Myocyte (in vitro differentiated cells): ENCODE measurements at regions not wholly inside any gene's neighbourhood (a gene's known extent, or its start where the extent isn't known, plus 50 kb on each side); places are given as distances from the start of the nearest gene placed in this dataset.

Experiments used
- DNase-seq: peaks from one replicate; pipeline ENCODE4 v3.0.0-alpha.2; 2012; ENCODE audit warnings: low read depth

GRCh38 chr6:4563156-4563555 lies 213.0 kb upstream of the CDYL start:
- no peak for DNase-seq

GRCh38 chr6:4561773-4562400 lies 214.3 kb upstream of the CDYL start:
- DNase-seq, result no peak

- no peak for DNase-seq
These were observed 215.1 kb upstream of the CDYL start for GRCh38 chr6:4561078-4561435.

- no peak for DNase-seq
These were observed 215.8 kb upstream of the CDYL start for GRCh38 chr6:4560221-4561077.

GRCh38 chr6:4559281-4559875 lies 216.8 kb upstream of the CDYL start:
- DNase-seq, result no peak

GRCh38 chr6:4554645-4555044 lies 221.6 kb upstream of the CDYL start:
- DNase-seq, result peak; percentile 26

GRCh38 chr6:4553387-4553786 lies 222.8 kb upstream of the CDYL start:
- no peak for DNase-seq

- no peak for DNase-seq
These were observed 226.0 kb upstream of the CDYL start for GRCh38 chr6:4550227-4550597.

- no peak for DNase-seq
These were observed 226.5 kb upstream of the CDYL start for GRCh38 chr6:4549556-4550226.

- no peak for DNase-seq
These were observed 230.3 kb upstream of the CDYL start for GRCh38 chr6:4545893-4546292.

- DNase-seq, result no peak
These were observed 232.6 kb upstream of the CDYL start for GRCh38 chr6:4543596-4543995.

- no peak for DNase-seq
These were observed 242.6 kb upstream of the CDYL start for GRCh38 chr6:4533576-4533975.

- no peak for DNase-seq
These were observed 244.8 kb upstream of the CDYL start for GRCh38 chr6:4531406-4531805.

GRCh38 chr6:4522453-4522852 lies 253.8 kb upstream of the CDYL start:
- DNase-seq, result no peak

GRCh38 chr6:4521070-4521469 lies 255.1 kb upstream of the CDYL start:
- DNase-seq, result peak; percentile 53

- peak; percentile 53 for DNase-seq
These were observed 257.7 kb upstream of the CDYL start for GRCh38 chr6:4518506-4518905.

- DNase-seq, result no peak
These were observed 260.0 kb upstream of the CDYL start for GRCh38 chr6:4516206-4516605.

GRCh38 chr6:4513561-4513960 lies 262.6 kb upstream of the CDYL start:
- no peak for DNase-seq

- no peak for DNase-seq
These were observed 264.1 kb upstream of the CDYL start for GRCh38 chr6:4512051-4512471.

- peak; percentile 94 for DNase-seq
These were observed 264.6 kb upstream of the CDYL start for GRCh38 chr6:4511641-4512020.

- peak; percentile 100 for DNase-seq
These were observed 265.1 kb upstream of the CDYL start for GRCh38 chr6:4510906-4511640.
